ENCODE measurements at regions not wholly inside any gene's neighbourhood (a gene's known extent, or its start where the extent isn't known, plus 50 kb on each side); places are given as distances from the start of the nearest gene placed in this dataset.
"Not testable (repeated sequence)": the region's sequence is repeated elsewhere in the genome, so short reads cannot be mapped to it uniquely, and the experiment has no call there.

- DNase-seq, result not testable (repeated sequence)
Observed at GRCh38 chr6:86872810-86873209, 64.5 kb upstream of the HTR1E start.

- peak; percentile 9 for DNase-seq
Observed at GRCh38 chr6:86871681-86872080, 65.6 kb upstream of the HTR1E start.

GRCh38 chr6:86869500-86869899 lies 67.8 kb upstream of the HTR1E start:
- no peak for DNase-seq

- no peak for DNase-seq
Observed at GRCh38 chr6:86859513-86859912, 77.8 kb upstream of the HTR1E start.

- DNase-seq, result no peak
Observed at GRCh38 chr6:86858970-86859369, 78.4 kb upstream of the HTR1E start.

GRCh38 chr6:86857783-86858182 lies 79.5 kb upstream of the HTR1E start:
- no peak for DNase-seq

GRCh38 chr6:86856937-86857563 lies 80.3 kb upstream of the HTR1E start:
- DNase-seq, result peak; percentile 65

GRCh38 chr6:86856379-86856778 lies 80.9 kb upstream of the HTR1E start:
- DNase-seq, result no peak

GRCh38 chr6:86848986-86849385 lies 88.3 kb upstream of the HTR1E start:
- no peak for DNase-seq

GRCh38 chr6:86832686-86833085 lies 104.6 kb upstream of the HTR1E start:
- no peak for DNase-seq

GRCh38 chr6:86825436-86825835 lies 111.9 kb upstream of the HTR1E start:
- no peak for DNase-seq

- DNase-seq, result no peak
Observed at GRCh38 chr6:86822747-86823146, 114.6 kb upstream of the HTR1E start.

- no peak for DNase-seq
Observed at GRCh38 chr6:86820750-86821149, 116.6 kb upstream of the HTR1E start.

GRCh38 chr6:86793649-86794048 lies 143.7 kb upstream of the HTR1E start:
- no peak for DNase-seq

- DNase-seq, result no peak
Observed at GRCh38 chr6:86791476-86791875, 145.9 kb upstream of the HTR1E start.

- no peak for DNase-seq
Observed at GRCh38 chr6:86789779-86790411, 147.4 kb upstream of the HTR1E start.

- no peak for DNase-seq
Observed at GRCh38 chr6:86782328-86782727, 155.0 kb upstream of the HTR1E start.

- DNase-seq, result no peak
Observed at GRCh38 chr6:86780923-86781322, 156.4 kb upstream of the HTR1E start.

GRCh38 chr6:86775893-86776292 lies 161.4 kb upstream of the HTR1E start:
- no peak for DNase-seq

- no peak for DNase-seq
Observed at GRCh38 chr6:86765211-86765610, 172.1 kb upstream of the HTR1E start.

GRCh38 chr6:86759953-86760352 lies 177.4 kb upstream of the HTR1E start:
- not testable (repeated sequence) for DNase-seq

GRCh38 chr6:86756640-86757229 lies 180.6 kb upstream of the HTR1E start:
- DNase-seq, result no peak

GRCh38 chr6:86744048-86744447 lies 193.3 kb upstream of the HTR1E start:
- DNase-seq, result no peak

- DNase-seq, result no peak
Observed at GRCh38 chr6:86738078-86738477, 199.2 kb upstream of the HTR1E start.

- not testable (repeated sequence) for DNase-seq
Observed at GRCh38 chr6:86731631-86732030, 205.7 kb upstream of the HTR1E start.

Measured in NCI-H82 (cell line).